ENCODE measurements at regions not wholly inside any gene's neighbourhood (a gene's known extent, or its start where the extent isn't known, plus 50 kb on each side); places are given as distances from the start of the nearest gene placed in this dataset.

DNA sequence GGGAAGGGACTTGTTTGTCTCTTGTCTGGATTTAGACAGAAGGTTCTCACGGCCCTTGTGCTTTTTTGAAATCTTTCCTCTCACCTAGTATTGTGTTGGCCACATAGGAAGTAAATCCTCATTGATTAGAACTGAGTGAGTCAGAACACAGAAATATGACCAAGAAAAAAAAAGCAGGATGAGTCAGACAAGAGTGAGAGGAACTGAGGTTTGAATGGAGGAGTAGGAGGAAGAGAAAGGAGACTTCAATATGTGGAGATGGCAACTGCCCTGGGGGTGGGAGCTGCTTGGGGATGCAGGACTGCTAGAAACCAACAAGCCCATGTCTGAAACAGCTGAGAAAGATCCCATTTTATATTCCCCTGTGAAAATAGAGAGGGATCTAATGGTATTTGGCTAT lies 194.1 kb upstream of the ZBTB20 start:
- H3K4me1 Mint-ChIP-seq, result peaks cover 6 to 20% of the 10 kb centered on the region in 2 experiments
- no peak overlapping the region for H2AFZ ChIP-seq (ENCODE audit: low read length)

More for the DNA sequence above, 194.1 kb upstream of the ZBTB20 start:
- H2BK12ac ChIP-seq (ENCODE audit: insufficient read length, low read depth, low read length), result no peak overlapping the region
- no peak overlapping the region for H2BK5ac ChIP-seq (ENCODE audit: insufficient read length, low read length)
- H3K23ac ChIP-seq (ENCODE audit: insufficient read length, low read depth, low read length), result no peak overlapping the region
- no peaks in the 10 kb centered on the region for H3K9me3 ChIP-seq (ENCODE audit: control insufficient read depth, low read depth, low read length)
- no peaks in the 10 kb centered on the region for H4K20me1 ChIP-seq (ENCODE audit: control insufficient read depth, insufficient read depth, insufficient read length)
- H4K91ac ChIP-seq (ENCODE audit: insufficient read length, low read depth, low read length), result no peak overlapping the region
- no peak overlapping the region for H2BK15ac ChIP-seq (ENCODE audit: low read depth, low read length)
- H3K79me2 ChIP-seq (ENCODE audit: insufficient read depth, low read length), result no peaks in the 10 kb centered on the region
- no peak for DNase-seq
- H4K5ac ChIP-seq (ENCODE audit: insufficient read length, low read depth, low read length), result no peak overlapping the region
- H2AK5ac ChIP-seq (ENCODE audit: insufficient read length, low read length), result no peak overlapping the region
- H2BK120ac ChIP-seq (ENCODE audit: low read depth, low read length, poor library complexity, severe bottlenecking), result no peak overlapping the region
- H3K27me3 ChIP-seq (ENCODE audit: insufficient read depth, low read length), result no peaks in the 10 kb centered on the region
- H3K23me2 ChIP-seq (ENCODE audit: insufficient read length, low read depth, low read length, poor library complexity, severe bottlenecking), result no peaks in the 10 kb centered on the region
- H3K9ac ChIP-seq (ENCODE audit: extremely low read depth, insufficient read length, low read length), result no peak overlapping the region
- no peak overlapping the region for H2BK20ac ChIP-seq (ENCODE audit: low read depth, low read length, poor library complexity, severe bottlenecking)
- H3K9me3 Mint-ChIP-seq, result no peaks in the 10 kb centered on the region
- no peak overlapping the region for H3K27ac ChIP-seq (ENCODE audit: insufficient read length, low read depth, low read length)
- H3K4ac ChIP-seq (ENCODE audit: low read depth, low read length), result no peak overlapping the region
- 0 out of 7 replicates have a peak overlapping the region, but pooled peaks of 1 of the 3 experiments have one; percentile 6 for H3K27ac Mint-ChIP-seq
- no CpG with 5 or more reads among the region's 1 CpG for WGBS (ENCODE audit: extremely low coverage, insufficient read length, low lambda C conversion rate)
- no peak overlapping the region for H3K18ac ChIP-seq (ENCODE audit: insufficient read length, low read depth, low read length)
- no peak overlapping the region for H4K8ac ChIP-seq (replicated peaks; ENCODE audit: insufficient read length, low read depth, low read length)
- no peaks in the 10 kb centered on the region for H3K27me3 Mint-ChIP-seq (ENCODE audit: low read depth)
- TF ChIP-seq, protein P1, sequence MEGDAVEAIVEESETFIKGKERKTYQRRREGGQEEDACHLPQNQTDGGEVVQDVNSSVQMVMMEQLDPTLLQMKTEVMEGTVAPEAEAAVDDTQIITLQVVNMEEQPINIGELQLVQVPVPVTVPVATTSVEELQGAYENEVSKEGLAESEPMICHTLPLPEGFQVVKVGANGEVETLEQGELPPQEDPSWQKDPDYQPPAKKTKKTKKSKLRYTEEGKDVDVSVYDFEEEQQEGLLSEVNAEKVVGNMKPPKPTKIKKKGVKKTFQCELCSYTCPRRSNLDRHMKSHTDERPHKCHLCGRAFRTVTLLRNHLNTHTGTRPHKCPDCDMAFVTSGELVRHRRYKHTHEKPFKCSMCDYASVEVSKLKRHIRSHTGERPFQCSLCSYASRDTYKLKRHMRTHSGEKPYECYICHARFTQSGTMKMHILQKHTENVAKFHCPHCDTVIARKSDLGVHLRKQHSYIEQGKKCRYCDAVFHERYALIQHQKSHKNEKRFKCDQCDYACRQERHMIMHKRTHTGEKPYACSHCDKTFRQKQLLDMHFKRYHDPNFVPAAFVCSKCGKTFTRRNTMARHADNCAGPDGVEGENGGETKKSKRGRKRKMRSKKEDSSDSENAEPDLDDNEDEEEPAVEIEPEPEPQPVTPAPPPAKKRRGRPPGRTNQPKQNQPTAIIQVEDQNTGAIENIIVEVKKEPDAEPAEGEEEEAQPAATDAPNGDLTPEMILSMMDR (conservative IDR thresholded peaks at IDR 0.05), result no peak
- no peaks in the 10 kb centered on the region for H3K79me1 ChIP-seq (ENCODE audit: insufficient read depth, low read depth, low read length, poor library complexity, severe bottlenecking)
- no peak overlapping the region for H3K14ac ChIP-seq (ENCODE audit: insufficient read depth, low read length)
- no peak overlapping the region for H3T11ph ChIP-seq (ENCODE audit: low read length)
- no peak overlapping the region for H3K56ac ChIP-seq (ENCODE audit: insufficient read length, low read depth, low read length)
- H3K36me3 Mint-ChIP-seq (ENCODE audit: insufficient read depth in 1 of 3, low read depth in 3 of 3), result no peaks in the 10 kb centered on the region
- H3K4me2 ChIP-seq (ENCODE audit: insufficient read depth, insufficient read length, low read length), result no peak overlapping the region
- H3K4me1 ChIP-seq (ENCODE audit: insufficient read depth, low read length), result no peaks in the 10 kb centered on the region; the same call in 1 of the 2 replicates
- no peak overlapping the region for H3K4me3 Mint-ChIP-seq

All from H9 (cell line).